Smooth muscle cell (in vitro differentiated cells): ENCODE measurements at regions not wholly inside any gene's neighbourhood (a gene's known extent, or its start where the extent isn't known, plus 50 kb on each side); places are given as distances from the start of the nearest gene placed in this dataset.

Experiments used
- DNase-seq: peaks from one replicate; lab custom pipeline; 2025; ENCODE audit not compliant: unreplicated experiment; lab: John Stamatoyannopoulos, UW
- H2AFZ ChIP-seq: fragments of 200-600 bp; sonication (generic); 2 replicates; pipeline ENCODE4 v1.6.0; 2016; ENCODE audit warnings: antibody characterized with exemption, low read depth, mild to moderate bottlenecking
- H3F3A ChIP-seq: fragments of 200-600 bp; sonication (generic); 2 replicates; pipeline ENCODE4 v1.6.0; 2017; ENCODE audit warnings: antibody characterized with exemption, low read depth
- H3K27ac ChIP-seq: fragments of 200-600 bp; sonication (generic); 2 replicates; pipeline ENCODE4 v1.5.1; 2016; ENCODE audit warnings: low read depth, mild to moderate bottlenecking
- H3K27me3 ChIP-seq: fragments of 200-600 bp; sonication (generic); 2 replicates; pipeline ENCODE4 v1.6.1; 2016; ENCODE audit warnings: low read depth, mild to moderate bottlenecking
- H3K36me3 ChIP-seq: fragments of 200-600 bp; sonication (generic); 2 replicates; pipeline ENCODE4 v1.5.1; 2016; ENCODE audit warnings: low read depth
- H3K4me1 ChIP-seq: fragments of 200-600 bp; sonication (generic); 2 replicates; pipeline ENCODE4 v1.5.1; 2016; ENCODE audit warnings: low read depth
- H3K4me2 ChIP-seq: fragments of 200-600 bp; sonication (generic); 2 replicates; pipeline ENCODE4 v1.6.0; 2016; ENCODE audit warnings: mild to moderate bottlenecking
- H3K4me3 ChIP-seq: fragments of 200-600 bp; sonication (generic); 2 replicates; pipeline ENCODE4 v1.5.1; 2016; ENCODE audit warnings: mild to moderate bottlenecking
- H3K79me2 ChIP-seq: fragments of 200-600 bp; sonication (generic); 2 replicates; pipeline ENCODE4 v1.6.0; 2016; ENCODE audit warnings: low read depth, mild to moderate bottlenecking
- H3K9ac ChIP-seq: fragments of 200-600 bp; sonication (generic); 2 replicates; pipeline ENCODE4 v1.6.0; 2016; ENCODE audit warnings: low read depth
- H3K9me3 ChIP-seq: fragments of 200-600 bp; sonication (generic); replicated peaks from 2 replicates; pipeline ENCODE4 v1.5.1; 2016; ENCODE audit warnings: low read depth
- H4K20me1 ChIP-seq: fragments of 200-600 bp; sonication (generic); 2 replicates; pipeline ENCODE4 v1.6.0; 2016; ENCODE audit warnings: low read depth
- CTCF ChIP-seq: fragments of 200-600 bp; sonication (generic); IDR thresholded peaks from 2 replicates; pipeline ENCODE4 v1.5.1; 2017; ENCODE audit warnings: borderline replicate concordance, mild to moderate bottlenecking, antibody characterized with exemption; ENCODE audit not compliant: insufficient read depth, poor library complexity, severe bottlenecking
- WGBS: methylation state at CpG from one replicate; pipeline ENCODE4 v1.1.7; 2016; ENCODE audit warnings: low lambda C conversion rate; 5-methylcytosine and 5-hydroxymethylcytosine counted together

DNA sequence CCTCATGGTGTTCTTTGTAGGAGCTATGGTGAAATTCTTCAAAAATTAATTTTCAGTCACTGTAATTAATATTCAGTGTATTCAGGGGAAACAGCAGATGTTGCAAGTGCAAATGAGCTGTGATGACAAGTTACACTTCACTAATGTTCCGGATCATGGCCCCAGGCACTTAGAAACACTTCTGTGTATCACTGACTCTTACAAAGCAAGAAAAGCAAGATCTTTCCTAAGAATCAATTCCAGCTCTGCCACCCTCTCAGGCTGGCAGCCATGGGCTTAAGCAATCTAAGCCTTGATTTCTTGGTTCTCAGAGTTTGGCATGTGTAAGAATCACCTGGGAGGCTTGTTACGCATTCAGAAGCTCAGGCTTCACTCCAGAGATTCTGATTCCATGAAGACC is 78.0 kb downstream of the MARCHF4 start:
- Histone ChIP-seq H3K9ac (no peak overlapping the region), H4K20me1 (no peaks in the 10 kb centered on the region), H3K79me2 (no peaks in the 10 kb centered on the region), H3K4me3 (no peak overlapping the region), H2AFZ (no peak overlapping the region), H3F3A (no peaks in the 10 kb centered on the region), H3K4me1 (peaks cover 5% of the 10 kb centered on the region), H3K27me3 (no peaks in the 10 kb centered on the region), H3K27ac (no peak overlapping the region), H3K9me3 (no peaks in the 10 kb centered on the region), H3K4me2 (no peak overlapping the region), H3K36me3 (no peaks in the 10 kb centered on the region)
- TF ChIP-seq CTCF: no peak
- no peak for DNase-seq
- WGBS: 93% methylated on average over 2 of the region's 2 CpGs

DNA sequence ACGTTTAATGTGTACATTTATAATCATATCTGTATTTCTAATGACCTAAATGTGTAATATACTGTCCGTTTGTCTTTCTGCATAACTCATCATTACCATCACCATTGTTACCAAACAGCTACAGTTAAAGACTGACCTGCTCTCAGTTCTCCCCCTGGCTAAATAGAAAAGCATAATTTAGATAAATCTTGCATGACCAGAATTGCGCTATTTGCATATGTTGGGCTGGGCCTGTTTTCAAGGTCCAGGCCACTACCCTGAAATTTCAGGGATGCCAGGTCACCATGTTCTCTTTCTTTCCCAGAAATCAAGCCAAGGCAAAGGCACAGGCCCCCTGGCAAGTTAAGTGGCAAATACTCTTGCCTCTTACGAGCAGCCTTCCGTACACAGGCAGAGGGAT is 78.4 kb downstream of the MARCHF4 start:
- H3K36me3 ChIP-seq: no peaks in the 10 kb centered on the region
- no peaks in the 10 kb centered on the region for H3F3A ChIP-seq
- no peak for DNase-seq
- no peak for TF ChIP-seq CTCF
- H4K20me1 ChIP-seq: no peaks in the 10 kb centered on the region
- WGBS: 94% methylated on average over 5 of the region's 5 CpGs
- peaks cover 9% of the 10 kb centered on the region for H3K4me1 ChIP-seq
- no peak overlapping the region for H3K4me2 ChIP-seq
- H3K27me3 ChIP-seq: no peaks in the 10 kb centered on the region
- H2AFZ ChIP-seq: no peak overlapping the region
- no peak overlapping the region for H3K4me3 ChIP-seq
- H3K9ac ChIP-seq: no peak overlapping the region
- H3K27ac ChIP-seq: no peak overlapping the region
- H3K79me2 ChIP-seq: no peaks in the 10 kb centered on the region
- H3K9me3 ChIP-seq: no peaks in the 10 kb centered on the region

DNA sequence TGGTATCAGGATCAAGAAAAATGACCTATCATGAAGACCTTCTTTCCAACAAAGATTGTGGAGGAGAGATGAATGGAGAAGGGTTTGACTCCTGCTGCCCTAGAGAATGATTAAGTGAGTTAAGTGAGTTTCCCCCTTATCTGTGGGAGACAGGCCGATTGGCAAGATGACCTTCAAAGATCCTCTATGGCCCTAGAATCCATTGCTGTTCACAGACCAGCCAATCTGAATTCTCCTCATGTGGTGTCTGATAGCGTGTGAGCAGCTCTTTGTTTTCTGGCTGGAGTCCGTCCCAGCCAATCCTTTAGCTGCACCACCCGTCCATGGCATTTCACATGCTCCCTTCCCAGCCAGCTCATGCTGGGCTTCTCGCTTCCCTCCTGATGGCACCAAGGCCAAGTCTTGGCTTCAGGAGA is 79.4 kb downstream of the MARCHF4 start:
- Histone ChIP-seq H3K27ac (no peak overlapping the region), H3K4me1 (peaks cover 18% of the 10 kb centered on the region)
- TF ChIP-seq CTCF: no peak

GRCh38 chr2:216292475-216292874 is 79.8 kb downstream of the MARCHF4 start:
- no peak overlapping the region for H3K4me3 ChIP-seq
- no peaks in the 10 kb centered on the region for H3F3A ChIP-seq
- no peak for DNase-seq
- no peak overlapping the region for H3K4me2 ChIP-seq
- H3K27ac ChIP-seq: no peak overlapping the region
- no peaks in the 10 kb centered on the region for H3K9me3 ChIP-seq
- H3K79me2 ChIP-seq: no peaks in the 10 kb centered on the region
- TF ChIP-seq CTCF: no peak
- H3K36me3 ChIP-seq: no peaks in the 10 kb centered on the region
- no peak overlapping the region for H3K9ac ChIP-seq
- WGBS: 98% methylated on average over 5 of the region's 5 CpGs
- no peaks in the 10 kb centered on the region for H3K27me3 ChIP-seq
- no peak overlapping the region for H2AFZ ChIP-seq
- H3K4me1 ChIP-seq: peaks cover 21% of the 10 kb centered on the region
- H4K20me1 ChIP-seq: no peaks in the 10 kb centered on the region

More for the DNA sequence above, 79.4 kb downstream of the MARCHF4 start:
- H3F3A ChIP-seq: no peaks in the 10 kb centered on the region
- H3K27me3 ChIP-seq: no peaks in the 10 kb centered on the region
- H2AFZ ChIP-seq: no peak overlapping the region
- H3K4me3 ChIP-seq: no peak overlapping the region
- H3K4me2 ChIP-seq: no peak overlapping the region
- H3K9ac ChIP-seq: no peak overlapping the region
- H3K36me3 ChIP-seq: no peaks in the 10 kb centered on the region
- H3K79me2 ChIP-seq: no peaks in the 10 kb centered on the region
- DNase-seq: no peak
- no peaks in the 10 kb centered on the region for H3K9me3 ChIP-seq
- 76% methylated on average over 5 of the region's 5 CpGs for WGBS
- H4K20me1 ChIP-seq: no peaks in the 10 kb centered on the region
